GM12878 (cell line): ENCODE measurements at regions not wholly inside any gene's neighbourhood (a gene's known extent, or its start where the extent isn't known, plus 50 kb on each side); places are given as distances from the start of the nearest gene placed in this dataset.

ENCODE experiments used
- ATAC-seq: fragments of 200-7000 bp; cut with Tn5 transposase; 3 replicates; pipeline ENCODE4 v1.9.1; 2020; ENCODE audit warnings: mild to moderate bottlenecking, moderate library complexity
- BruUV-seq: library from RNA; stranded (reverse); fragments of 400-500 nt; replicated peaks from 2 replicates; lab custom pipeline; 2021; lab: Mats Ljungman, UMichigan
- CTCF ChIA-PET: fragments of 300-600 bp; sonication (Branson Sonifier 250); formaldehyde crosslinking; extraction: SDS; loops from one replicate; lab custom pipeline; 2021; ENCODE audit warnings: inconsistent platforms; lab: Yijun Ruan, JAX
- POLR2A ChIA-PET: fragments of 350-600 bp; formaldehyde crosslinking; extraction: SDS; loops from one replicate; lab custom pipeline; 2021; ENCODE audit warnings: inconsistent platforms; lab: Charles Lee
- RAD21 ChIA-PET: fragments of 300-600 bp; sonication (Branson Sonifier 250); formaldehyde crosslinking; loops from one replicate; lab custom pipeline; 2023; ENCODE audit warnings: antibody characterized with exemption; ENCODE audit not compliant: unreplicated experiment; lab: Charles Lee
- SMC1A ChIA-PET: fragments of 300-600 bp; sonication (Branson Sonifier 250); formaldehyde crosslinking; loops from one replicate; lab custom pipeline; 2023; ENCODE audit not compliant: unreplicated experiment, uncharacterized antibody; lab: Charles Lee
- DNase-seq: peaks from one replicate; pipeline ENCODE4 v3.0.0-alpha.2; 2011; ENCODE audit warnings: low read depth, low spot score
- FAIRE-seq: peaks from 3 replicates; lab custom pipeline; 2011; peaks lifted over from hg19 to GRCh38; lab: Jason Lieb, UNC
- H2AFZ ChIP-seq: 2 replicates; pipeline ENCODE4 v1.6.0; 2011; ENCODE audit warnings: low read depth, low read length, control low read depth; ENCODE audit not compliant: control insufficient read depth
- H3K27ac ChIP-seq: 2 replicates; pipeline ENCODE4 v1.5.1; 2011; ENCODE audit warnings: control low read depth; ENCODE audit not compliant: control insufficient read depth, insufficient read depth
- H3K27me3 ChIP-seq, 2 experiments: replicated peaks in 1 of 2; 2 replicates each; pipeline versions ENCODE4 v1.6.0 to v1.6.1; 2011; ENCODE audit warnings: low read length in 1 of 2; ENCODE audit not compliant: control insufficient read depth in 2 of 2, insufficient read depth in 2 of 2
- H3K36me3 ChIP-seq, 2 experiments: 2 replicates each; pipeline ENCODE4 v1.5.1; 2011; ENCODE audit warnings: low read length in 1 of 2; ENCODE audit not compliant: control insufficient read depth in 2 of 2, insufficient read depth in 2 of 2
- H3K4me1 ChIP-seq: 2 replicates; pipeline ENCODE4 v1.6.1; 2011; ENCODE audit warnings: mild to moderate bottlenecking, low read length, moderate library complexity, mixed read lengths; ENCODE audit not compliant: control insufficient read depth, insufficient read depth
- H3K4me2 ChIP-seq: 2 replicates; pipeline ENCODE4 v1.6.0; 2011; ENCODE audit warnings: control low read depth; ENCODE audit not compliant: control insufficient read depth, insufficient read depth
- H3K4me3 ChIP-seq: fragments of 200-600 bp; sonication (generic); 2 replicates; pipeline ENCODE4 v1.5.1; 2016
- H3K79me2 ChIP-seq: 2 replicates; pipeline ENCODE4 v1.6.0; 2011; ENCODE audit warnings: low read length; ENCODE audit not compliant: control insufficient read depth, insufficient read depth
- H3K9ac ChIP-seq: 2 replicates; pipeline ENCODE4 v1.8.0; 2011; ENCODE audit warnings: low read length, control low read depth, mixed read lengths; ENCODE audit not compliant: control insufficient read depth, insufficient read depth
- H3K9me3 ChIP-seq: replicated peaks from 3 replicates; pipeline ENCODE4 v1.5.1; 2011; ENCODE audit warnings: mild to moderate bottlenecking, low read length; ENCODE audit not compliant: control insufficient read depth, insufficient read depth
- H4K20me1 ChIP-seq: 2 replicates; pipeline ENCODE4 v1.6.0; 2011; ENCODE audit not compliant: control insufficient read depth, insufficient read depth
- E4F1 ChIP-seq: fragments of 450-650 bp; IDR thresholded peaks from 2 replicates; pipeline ENCODE4 v1.6.1; 2018; ENCODE audit warnings: borderline replicate concordance, mild to moderate bottlenecking; ENCODE audit not compliant: partially characterized antibody
- ELK1 ChIP-seq: IDR thresholded peaks from 2 replicates; pipeline ENCODE4 v1.6.1; 2012; ENCODE audit warnings: low read depth, low read length, improper control_type of control experiment
- HDAC6 ChIP-seq: fragments of 200-600 bp; sonication (generic); IDR thresholded peaks from one replicate; pipeline ENCODE4 v1.8.0; 2017; ENCODE audit warnings: antibody characterized with exemption; ENCODE audit not compliant: unreplicated experiment
- IKZF1 ChIP-seq: fragments of 450-650 bp; conservative IDR thresholded peaks from 2 replicates; pipeline ENCODE4 v1.6.1; 2017; ENCODE audit warnings: antibody characterized with exemption, mild to moderate bottlenecking
- NFIC ChIP-seq: IDR thresholded peaks from 2 replicates; pipeline ENCODE4 v1.6.1; 2012; ENCODE audit warnings: low read depth, mild to moderate bottlenecking, inconsistent platforms, low read length, moderate library complexity
- NFYA ChIP-seq: IDR thresholded peaks from 2 replicates; pipeline ENCODE4 v1.6.1; 2011; ENCODE audit warnings: low read depth, mild to moderate bottlenecking, low read length, improper control_type of control experiment, borderline replicate concordance
- NFYB ChIP-seq: IDR thresholded peaks from 2 replicates; pipeline ENCODE4 v1.6.1; 2011; ENCODE audit warnings: low read depth, mild to moderate bottlenecking, low read length, improper control_type of control experiment, moderate library complexity; ENCODE audit not compliant: insufficient read depth
- PAX8 ChIP-seq: fragments of 450-650 bp; IDR thresholded peaks from 2 replicates; pipeline ENCODE4 v1.6.1; 2017; ENCODE audit warnings: mild to moderate bottlenecking, moderate library complexity
- RCOR1 ChIP-seq: conservative IDR thresholded peaks from 2 replicates; pipeline ENCODE4 v1.6.1; 2012; ENCODE audit warnings: low read depth, low read length, improper control_type of control experiment
- RUNX3 ChIP-seq: IDR thresholded peaks from 2 replicates; pipeline ENCODE4 v1.6.1; 2012; ENCODE audit warnings: low read length, inconsistent platforms
- SMARCA5 ChIP-seq: fragments of 450-650 bp; IDR thresholded peaks from 2 replicates; pipeline ENCODE4 v1.6.1; 2017; ENCODE audit warnings: mild to moderate bottlenecking
- SRF ChIP-seq, 2 experiments: IDR thresholded peaks; 2 replicates each; pipeline ENCODE4 v1.6.1; 2011; ENCODE audit warnings: low read depth in 2 of 2, low read length in 2 of 2, mild to moderate bottlenecking in 1 of 2, moderate library complexity in 1 of 2
- YBX1 ChIP-seq: fragments of 450-650 bp; IDR thresholded peaks from 2 replicates; pipeline ENCODE4 v1.6.1; 2016; ENCODE audit warnings: antibody characterized with exemption
- ZNF274 ChIP-seq: IDR thresholded peaks from one replicate; pipeline ENCODE4 v1.8.0; 2011; ENCODE audit not compliant: insufficient read length, insufficient read depth
- ZSCAN29 ChIP-seq: fragments of 450-650 bp; IDR thresholded peaks from 2 replicates; pipeline ENCODE4 v1.6.1; 2017; ENCODE audit warnings: mild to moderate bottlenecking, moderate library complexity
- WGBS: methylation state at CpG from one replicate; pipeline ENCODE4 v1.1.6; 2016; ENCODE audit warnings: low lambda C conversion rate; ENCODE audit not compliant: insufficient replicate concordance, insufficient coverage; ENCODE audit errors: missing lambda C conversion rate; 5-methylcytosine and 5-hydroxymethylcytosine counted together
- in situ Hi-C: fragments of 300-500 bp; cut with MboI; formaldehyde crosslinking; loops from 9 replicates; pipeline ENCODE4 v1.14.3; 2018; ENCODE audit warnings: mixed read lengths
- intact Hi-C: fragments of 100-400 bp; cut with micrococcal nuclease; formaldehyde crosslinking; loops from one replicate; pipeline ENCODE4 v1.14.2; 2022; ENCODE audit not compliant: unreplicated experiment
- TF ChIP-seq, protein P1 (sequence below): IDR thresholded peaks from 2 replicates; pipeline ENCODE4 v1.6.1; 2011; ENCODE audit warnings: mild to moderate bottlenecking, low read depth, low read length, moderate library complexity; ENCODE audit not compliant: insufficient replicate concordance

GRCh38 chr2:103817746-103818145 is 1036.2 kb upstream of the POU3F3 start:
- ChIA-PET SMC1A (no interaction called here), RAD21 (no interaction called here), CTCF (no interaction called here), POLR2A (no interaction called here)
- Histone ChIP-seq H3K9ac (no peak overlapping the region), H3K36me3 (no peaks in the 10 kb centered on the region), H3K4me2 (no peak overlapping the region), H3K4me3 (no peak overlapping the region), H3K4me1 (no peaks in the 10 kb centered on the region), H3K27me3 (no peaks in the 10 kb centered on the region), H2AFZ (no peak overlapping the region), H3K79me2 (no peaks in the 10 kb centered on the region), H3K9me3 (no peaks in the 10 kb centered on the region), H3K27ac (no peak overlapping the region), H4K20me1 (no peaks in the 10 kb centered on the region)
- in situ Hi-C loops = no loop called here
- no peak for ATAC-seq
- intact Hi-C loops = no loop called here
- no peak for DNase-seq
- WGBS = 32% methylated on average over 3 of the region's 3 CpGs
- TF ChIP-seq, protein P1, sequence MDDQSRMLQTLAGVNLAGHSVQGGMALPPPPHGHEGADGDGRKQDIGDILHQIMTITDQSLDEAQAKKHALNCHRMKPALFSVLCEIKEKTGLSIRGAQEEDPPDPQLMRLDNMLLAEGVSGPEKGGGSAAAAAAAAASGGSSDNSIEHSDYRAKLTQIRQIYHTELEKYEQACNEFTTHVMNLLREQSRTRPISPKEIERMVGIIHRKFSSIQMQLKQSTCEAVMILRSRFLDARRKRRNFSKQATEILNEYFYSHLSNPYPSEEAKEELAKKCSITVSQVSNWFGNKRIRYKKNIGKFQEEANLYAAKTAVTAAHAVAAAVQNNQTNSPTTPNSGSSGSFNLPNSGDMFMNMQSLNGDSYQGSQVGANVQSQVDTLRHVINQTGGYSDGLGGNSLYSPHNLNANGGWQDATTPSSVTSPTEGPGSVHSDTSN = no peak
- no peak for TF ChIP-seq RCOR1
- BruUV-seq = no TSS peak
- no peak for FAIRE-seq

GRCh38 chr2:103818176-103818575 is 1035.7 kb upstream of the POU3F3 start:
- H3K4me2 ChIP-seq = no peak overlapping the region
- H3K4me3 ChIP-seq = no peak overlapping the region
- no peak overlapping the region for H2AFZ ChIP-seq
- SMC1A ChIA-PET = no interaction called here
- POLR2A ChIA-PET = no interaction called here
- ATAC-seq = no peak
- DNase-seq = no peak
- H3K36me3 ChIP-seq = no peaks in the 10 kb centered on the region
- no peak overlapping the region for H3K9ac ChIP-seq
- CTCF ChIA-PET = no interaction called here
- intact Hi-C loops (no loop called here), in situ Hi-C loops (no loop called here)
- H3K79me2 ChIP-seq = no peaks in the 10 kb centered on the region
- RAD21 ChIA-PET = no interaction called here
- no peaks in the 10 kb centered on the region for H3K27me3 ChIP-seq
- 24% methylated on average over 2 of the region's 2 CpGs for WGBS
- no peak for FAIRE-seq
- BruUV-seq = no TSS peak
- no peaks in the 10 kb centered on the region for H4K20me1 ChIP-seq
- H3K4me1 ChIP-seq = no peaks in the 10 kb centered on the region
- H3K9me3 ChIP-seq = no peaks in the 10 kb centered on the region
- H3K27ac ChIP-seq = no peak overlapping the region
- TF ChIP-seq E4F1 = no peak
- TF ChIP-seq HDAC6 = no peak
- TF ChIP-seq PAX8 = no peak
- TF ChIP-seq NFYA = no peak
- no peak for TF ChIP-seq NFIC
- no peak for TF ChIP-seq IKZF1
- TF ChIP-seq YBX1 = no peak
- TF ChIP-seq ZNF274 = no peak
- TF ChIP-seq NFYB = no peak
- TF ChIP-seq ZSCAN29 = no peak
- no peak for TF ChIP-seq SMARCA5
- TF ChIP-seq SRF (IDR thresholded peaks at IDR 0.05; ENCODE audit: low read depth in 2 of 2, low read length in 2 of 2) = no peak
- TF ChIP-seq ELK1 = no peak
- TF ChIP-seq RUNX3 = no peak
